ENCODE measurements at regions not wholly inside any gene's neighbourhood (a gene's known extent, or its start where the extent isn't known, plus 50 kb on each side); places are given as distances from the start of the nearest gene placed in this dataset.
A peak's percentile ranks its signal among the peaks of the same experiment; 100 is the strongest.

GRCh38 chr6:2514965-2515543, 235.7 kb downstream of the MYLK4 start:
- DNase-seq: no peak

GRCh38 chr6:2512802-2513201, 237.9 kb downstream of the MYLK4 start:
- no peak for DNase-seq
- in situ Hi-C loops (cut with HindIII; ENCODE audit: low pct_ligation_motif_present, low pct_unique_long_range_greater_than_20kb, low sequenced_read_pairs): no loop called here

More at GRCh38 chr6:2514965-2515543, 235.7 kb downstream of the MYLK4 start:
- in situ Hi-C loops (cut with HindIII; ENCODE audit: low pct_ligation_motif_present, low pct_unique_long_range_greater_than_20kb, low sequenced_read_pairs): no loop called here

- in situ Hi-C loops (cut with HindIII; ENCODE audit: low pct_ligation_motif_present, low pct_unique_long_range_greater_than_20kb, low sequenced_read_pairs): no loop called here
- DNase-seq: no peak
Measured at GRCh38 chr6:2510316-2510715, 240.4 kb downstream of the MYLK4 start.

GRCh38 chr6:2509711-2510110, 241.0 kb downstream of the MYLK4 start:
- in situ Hi-C loops (cut with HindIII; ENCODE audit: low pct_ligation_motif_present, low pct_unique_long_range_greater_than_20kb, low sequenced_read_pairs): no loop called here
- no peak for DNase-seq

- in situ Hi-C loops (cut with HindIII; ENCODE audit: low pct_ligation_motif_present, low pct_unique_long_range_greater_than_20kb, low sequenced_read_pairs): no loop called here
- no peak for DNase-seq
Measured at GRCh38 chr6:2508071-2508470, 242.7 kb downstream of the MYLK4 start.

GRCh38 chr6:2507521-2508037, 243.1 kb downstream of the MYLK4 start:
- DNase-seq: no peak
- in situ Hi-C loops (cut with HindIII; ENCODE audit: low pct_ligation_motif_present, low pct_unique_long_range_greater_than_20kb, low sequenced_read_pairs): no loop called here

GRCh38 chr6:2507016-2507415, 243.7 kb downstream of the MYLK4 start:
- DNase-seq: no peak
- in situ Hi-C loops (cut with HindIII; ENCODE audit: low pct_ligation_motif_present, low pct_unique_long_range_greater_than_20kb, low sequenced_read_pairs): no loop called here

- DNase-seq: peak; percentile 14
- in situ Hi-C loops (cut with HindIII; ENCODE audit: low pct_ligation_motif_present, low pct_unique_long_range_greater_than_20kb, low sequenced_read_pairs): no loop called here
Measured at GRCh38 chr6:2505624-2506023, 245.1 kb downstream of the MYLK4 start.

- DNase-seq: no peak
- in situ Hi-C loops (cut with HindIII; ENCODE audit: low pct_ligation_motif_present, low pct_unique_long_range_greater_than_20kb, low sequenced_read_pairs): no loop called here
Measured at GRCh38 chr6:2504495-2505064, 246.1 kb downstream of the MYLK4 start.

- in situ Hi-C loops (cut with HindIII; ENCODE audit: low pct_ligation_motif_present, low pct_unique_long_range_greater_than_20kb, low sequenced_read_pairs): no loop called here
- DNase-seq: no peak
Measured at GRCh38 chr6:2503816-2504494, 246.8 kb downstream of the MYLK4 start.

- in situ Hi-C loops (cut with HindIII; ENCODE audit: low pct_ligation_motif_present, low pct_unique_long_range_greater_than_20kb, low sequenced_read_pairs): no loop called here
- no peak for DNase-seq
Measured at GRCh38 chr6:2502998-2503674, 247.6 kb downstream of the MYLK4 start.

GRCh38 chr6:2502096-2502997, 248.4 kb downstream of the MYLK4 start:
- in situ Hi-C loops (cut with HindIII; ENCODE audit: low pct_ligation_motif_present, low pct_unique_long_range_greater_than_20kb, low sequenced_read_pairs): no loop called here
- no peak for DNase-seq

- in situ Hi-C loops (cut with HindIII; ENCODE audit: low pct_ligation_motif_present, low pct_unique_long_range_greater_than_20kb, low sequenced_read_pairs): no loop called here
- peak; percentile 25 for DNase-seq
Measured at GRCh38 chr6:2497922-2498623, 252.6 kb downstream of the MYLK4 start.

- in situ Hi-C loops (cut with HindIII; ENCODE audit: low pct_ligation_motif_present, low pct_unique_long_range_greater_than_20kb, low sequenced_read_pairs): no loop called here
- DNase-seq: no peak
Measured at GRCh38 chr6:2496291-2496690, 250.9 kb upstream of the GMDS start.

- in situ Hi-C loops (cut with HindIII; ENCODE audit: low pct_ligation_motif_present, low pct_unique_long_range_greater_than_20kb, low sequenced_read_pairs): no loop called here
- DNase-seq: no peak
Measured at GRCh38 chr6:2492686-2493523, 247.5 kb upstream of the GMDS start.

- DNase-seq: no peak
- in situ Hi-C loops (cut with HindIII; ENCODE audit: low pct_ligation_motif_present, low pct_unique_long_range_greater_than_20kb, low sequenced_read_pairs): no loop called here
Measured at GRCh38 chr6:2491137-2491536, 245.7 kb upstream of the GMDS start.

GRCh38 chr6:2488578-2488977, 243.2 kb upstream of the GMDS start:
- in situ Hi-C loops (cut with HindIII; ENCODE audit: low pct_ligation_motif_present, low pct_unique_long_range_greater_than_20kb, low sequenced_read_pairs): no loop called here
- DNase-seq: no peak

Data from ACHN (cell line).